HG03159 (cell line): ENCODE measurements at regions not wholly inside any gene's neighbourhood (a gene's known extent, or its start where the extent isn't known, plus 50 kb on each side); places are given as distances from the start of the nearest gene placed in this dataset.
"Not testable (repeated sequence)": the region's sequence is repeated elsewhere in the genome, so short reads cannot be mapped to it uniquely, and the experiment has no call there.

Experiments
- ATAC-seq: cut with Tn5 transposase; IDR thresholded peaks from one replicate; pipeline ENCODE4 v1.9.1; 2021; ENCODE audit warnings: mild to moderate bottlenecking, moderate library complexity; ENCODE audit not compliant: unreplicated experiment

DNA sequence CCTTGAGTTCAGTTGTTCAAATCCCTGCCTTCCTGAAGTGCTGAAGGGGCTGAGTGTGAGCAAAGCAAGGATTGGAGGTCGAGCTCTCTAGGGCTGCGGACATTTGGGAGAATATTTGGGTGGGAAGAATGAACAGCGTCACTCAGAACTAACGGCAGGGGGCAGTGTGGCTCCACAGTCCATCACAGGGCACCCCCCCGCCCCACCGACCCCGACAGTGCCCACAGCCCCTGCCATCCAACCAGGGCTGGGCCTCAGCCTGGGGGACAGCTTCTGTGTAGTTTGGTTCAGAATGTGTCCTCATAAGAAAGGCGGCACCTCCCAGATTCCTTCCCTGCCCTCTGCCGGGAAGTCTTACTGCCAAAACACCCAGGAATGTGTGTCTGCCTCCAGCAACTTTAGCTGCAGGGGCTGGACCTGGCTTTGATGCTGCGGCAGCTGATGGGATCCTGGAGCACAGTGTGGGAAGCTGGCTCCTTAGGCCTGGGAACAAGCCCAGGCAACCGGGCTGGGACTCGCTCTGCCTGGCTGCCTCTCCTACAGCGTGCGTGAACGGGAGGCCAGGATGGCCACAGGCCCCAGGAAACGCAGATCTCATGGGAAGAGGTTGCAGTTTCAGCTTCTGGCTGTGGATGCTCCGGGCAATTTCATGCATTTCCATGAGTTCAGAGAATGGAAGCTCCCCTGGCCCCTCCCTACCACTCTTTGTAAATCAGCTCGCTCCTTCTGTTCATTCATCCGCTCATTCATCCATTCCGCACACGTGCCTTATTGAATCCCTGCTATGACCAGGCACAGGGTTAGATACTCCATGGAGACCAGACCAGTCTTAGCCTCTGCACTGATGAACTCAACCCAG lies 104.9 kb upstream of the TMPRSS2 start:
- no peak for ATAC-seq

DNA sequence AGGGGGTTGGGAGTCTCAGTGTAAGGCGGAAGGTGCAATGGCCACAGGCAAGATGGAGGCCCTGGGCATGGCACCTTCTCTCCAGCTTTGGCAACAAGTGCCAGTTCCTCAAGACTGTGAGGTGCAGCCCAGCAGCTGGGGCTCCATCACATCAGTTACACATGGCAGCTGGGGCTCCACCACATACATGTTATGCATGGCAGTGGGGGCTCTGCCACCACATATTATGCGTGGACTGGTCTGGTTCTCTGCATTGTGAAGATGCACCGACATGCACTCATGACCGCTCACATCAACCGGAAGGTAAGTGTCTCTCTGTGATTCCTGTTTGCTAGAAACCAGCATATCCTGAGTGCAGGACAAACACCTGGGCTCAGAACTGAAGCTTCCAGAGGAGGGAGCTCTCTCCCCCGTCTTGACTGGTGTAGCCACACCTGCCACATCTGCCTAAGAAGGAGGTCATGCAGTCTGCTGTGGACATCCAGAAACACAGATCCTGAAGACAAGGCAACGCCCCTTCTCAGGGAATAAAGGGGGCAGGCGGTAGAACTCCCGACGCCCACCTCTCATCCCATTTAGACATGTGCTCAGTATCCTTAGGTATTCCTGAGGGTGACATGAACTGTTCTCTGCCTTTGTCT lies 104.1 kb upstream of the TMPRSS2 start:
- no peak for ATAC-seq

GRCh38 chr21:41611441-41611840 lies 103.5 kb upstream of the TMPRSS2 start:
- no peak for ATAC-seq

- not testable (repeated sequence) for ATAC-seq
Observed at GRCh38 chr21:41610840-41611115, 102.8 kb upstream of the TMPRSS2 start.

- ATAC-seq = no peak
Observed at GRCh38 chr21:41610042-41610839, 102.3 kb upstream of the TMPRSS2 start.

DNA sequence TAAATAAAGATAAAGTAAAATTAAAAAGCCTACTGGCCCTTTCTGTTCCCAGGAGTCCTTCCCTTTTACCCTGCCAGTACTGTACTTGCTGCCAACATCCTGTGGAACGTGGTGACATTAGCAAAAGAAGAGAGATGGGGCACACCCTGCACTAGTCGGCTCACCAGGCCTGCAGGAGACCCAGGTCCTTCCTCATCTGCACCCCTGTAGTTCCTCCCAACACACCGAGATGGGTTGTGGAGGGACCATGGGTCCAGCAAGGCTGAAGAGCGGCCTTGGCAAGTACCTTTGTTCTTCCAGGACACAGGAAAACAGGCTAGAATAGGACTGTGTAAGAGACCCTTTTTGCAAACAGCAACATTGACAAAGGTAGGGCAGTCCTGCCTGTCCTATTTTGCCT lies 98.7 kb upstream of the TMPRSS2 start:
- ATAC-seq = no peak

- no peak for ATAC-seq
Observed at GRCh38 chr21:41605934-41606285, 98.0 kb upstream of the TMPRSS2 start.

GRCh38 chr21:41605178-41605933 lies 97.4 kb upstream of the TMPRSS2 start:
- no peak for ATAC-seq

DNA sequence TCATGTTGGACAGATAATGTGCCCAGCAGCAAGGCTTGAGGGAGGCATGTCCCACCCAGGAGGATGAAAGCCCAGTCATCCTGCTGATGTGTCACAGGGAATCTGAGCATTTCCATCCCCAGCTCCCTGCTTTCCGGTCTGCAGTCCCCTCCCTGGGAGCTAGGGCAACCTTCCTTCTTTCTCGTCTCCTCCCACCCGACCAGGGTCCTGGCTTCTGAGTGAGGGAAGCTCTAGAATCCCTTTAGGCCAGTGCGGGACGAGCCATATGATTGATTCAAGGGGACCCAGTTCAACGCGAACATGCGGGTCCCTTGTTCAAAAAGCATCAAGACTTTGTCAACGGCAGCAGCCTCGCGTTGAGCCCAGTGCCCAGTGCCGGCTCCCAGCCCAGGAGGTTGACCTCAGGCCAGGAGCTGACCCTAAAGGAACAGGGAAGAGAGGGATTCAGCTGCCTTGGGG lies 96.7 kb upstream of the TMPRSS2 start:
- ATAC-seq = no peak

- ATAC-seq = no peak
Observed at GRCh38 chr21:41603476-41603875, 95.5 kb upstream of the TMPRSS2 start.

DNA sequence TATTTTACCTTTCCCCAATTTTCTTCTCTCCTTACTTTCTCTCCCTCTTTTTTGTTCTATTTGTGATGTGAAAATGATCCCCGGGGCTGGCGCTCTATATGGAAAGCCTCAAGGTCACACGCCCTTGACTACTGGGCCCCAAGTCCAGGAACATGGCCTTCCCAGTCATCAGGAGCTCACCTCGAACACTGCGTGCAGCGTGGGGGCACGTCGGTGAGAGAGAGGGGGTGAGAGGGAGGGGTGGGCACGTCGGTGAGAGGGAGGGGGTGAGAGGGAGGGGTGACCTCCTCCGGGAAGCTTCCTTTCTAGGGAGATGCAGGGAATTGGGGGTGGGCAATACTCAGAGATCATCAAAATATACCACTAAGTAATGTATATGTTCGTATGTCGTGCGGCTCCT lies 94.6 kb upstream of the TMPRSS2 start:
- no peak for ATAC-seq

GRCh38 chr21:41601573-41602368 lies 93.8 kb upstream of the TMPRSS2 start:
- ATAC-seq = no peak

DNA sequence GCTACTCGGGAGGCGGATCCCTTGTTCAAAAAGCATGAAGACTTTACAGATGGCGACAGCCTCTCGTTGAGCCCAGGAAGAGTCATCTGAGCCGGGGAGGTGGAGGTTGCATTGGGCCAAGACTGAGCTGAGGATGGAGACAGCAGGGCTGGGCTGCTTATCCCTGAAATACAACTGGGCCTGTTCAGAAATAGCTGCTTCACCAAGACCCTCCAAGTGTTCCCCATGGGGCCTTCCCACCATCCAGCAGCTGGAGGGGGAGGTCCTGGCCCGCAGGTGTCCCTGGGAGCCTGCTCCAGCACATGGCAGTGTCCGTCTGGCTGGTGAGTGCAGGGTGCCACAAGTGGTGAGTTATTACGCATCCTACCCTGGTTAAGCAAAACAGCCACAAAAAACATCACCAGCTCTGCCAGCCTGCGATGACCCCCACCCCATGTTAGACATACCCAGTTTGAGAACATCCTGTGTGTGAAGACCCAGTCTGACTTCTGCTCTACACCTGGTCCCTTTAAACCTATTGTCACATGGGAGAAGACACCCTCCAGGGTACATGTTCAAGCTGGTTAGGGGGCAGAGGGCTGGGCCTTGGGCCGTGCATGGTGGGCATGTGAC lies 93.1 kb upstream of the TMPRSS2 start:
- no peak for ATAC-seq

DNA sequence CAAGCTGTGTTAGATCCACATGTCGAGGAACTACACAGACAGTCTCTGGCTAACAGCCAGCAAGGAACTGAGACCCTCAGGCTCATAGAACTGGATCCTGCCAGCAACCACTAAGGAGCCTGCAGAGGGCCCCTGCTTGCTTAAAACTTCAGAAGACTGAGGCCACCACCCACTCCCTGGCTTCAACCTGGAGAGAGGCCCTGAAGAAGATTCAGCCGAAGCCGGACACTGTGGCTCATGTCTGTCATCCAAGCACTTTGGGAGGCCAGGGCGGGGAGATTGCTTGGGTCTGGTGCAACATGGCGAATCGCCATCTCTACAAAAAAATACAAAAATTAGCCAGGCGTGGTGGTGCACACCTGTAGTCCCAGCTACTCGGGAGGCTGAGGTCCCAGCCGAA lies 92.6 kb upstream of the TMPRSS2 start:
- ATAC-seq = no peak

- ATAC-seq = no peak
Observed at GRCh38 chr21:41600116-41600515, 92.2 kb upstream of the TMPRSS2 start.

DNA sequence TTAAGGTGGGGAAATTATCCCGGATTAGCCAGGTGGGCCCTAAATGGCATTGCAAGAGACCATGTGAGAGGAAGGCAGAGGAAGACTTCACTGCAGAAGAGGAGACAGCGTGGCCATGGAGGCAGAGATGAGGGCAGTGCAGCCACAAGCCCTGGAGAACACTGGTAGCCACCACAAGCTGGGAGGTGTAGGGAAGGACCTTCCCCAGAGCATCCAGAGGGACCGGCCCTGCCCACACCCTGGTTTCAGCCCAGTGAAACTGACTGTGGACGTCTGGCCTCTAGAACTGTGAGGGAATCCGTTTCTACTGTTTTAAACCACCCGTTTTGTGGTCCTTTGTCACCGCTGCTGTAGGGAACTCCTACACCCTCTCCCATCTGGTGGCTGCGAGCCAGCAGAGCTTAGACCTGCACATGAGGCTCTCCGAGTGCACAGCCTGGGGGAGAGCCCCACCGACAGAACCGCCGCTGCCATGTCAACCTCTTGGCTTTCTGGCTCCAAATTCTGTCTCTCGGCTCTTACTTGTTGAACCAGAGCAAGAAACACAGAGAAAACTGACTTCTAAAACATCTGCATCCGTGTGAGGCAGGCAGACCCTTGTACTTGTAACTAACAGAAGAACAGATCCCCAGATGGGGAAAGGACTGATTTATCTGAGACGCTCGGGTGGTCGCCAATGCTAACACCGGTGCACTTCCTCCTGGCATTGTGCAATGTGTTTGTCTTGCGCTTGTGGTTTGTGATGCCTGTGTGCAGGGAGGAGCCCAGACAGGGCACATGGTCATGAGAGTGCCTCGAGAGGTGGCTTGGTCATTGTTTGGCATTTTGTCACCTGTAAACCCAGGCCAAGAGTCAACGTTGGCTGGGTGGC lies 90.8 kb upstream of the TMPRSS2 start:
- no peak for ATAC-seq

DNA sequence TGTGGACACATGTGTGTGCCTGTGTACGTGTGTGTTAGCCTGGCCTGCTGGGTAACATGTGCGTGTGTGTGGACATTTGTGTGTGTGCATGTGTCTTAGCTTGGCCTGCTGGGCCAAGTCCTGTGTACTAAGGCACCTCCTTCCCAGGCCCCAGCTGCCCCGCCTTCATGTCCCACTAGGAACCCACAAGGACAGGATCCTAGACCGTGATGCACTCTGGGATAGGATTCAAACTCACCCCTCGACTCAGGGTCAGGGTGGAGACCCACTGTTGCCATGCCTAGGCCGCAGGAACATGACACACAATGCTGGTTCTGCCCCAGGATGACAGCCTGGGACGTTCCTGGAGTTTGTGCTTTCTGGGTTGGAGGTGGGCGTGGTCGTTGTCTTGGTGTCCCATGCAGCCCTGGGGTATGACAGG lies 89.9 kb upstream of the TMPRSS2 start:
- no peak for ATAC-seq

DNA sequence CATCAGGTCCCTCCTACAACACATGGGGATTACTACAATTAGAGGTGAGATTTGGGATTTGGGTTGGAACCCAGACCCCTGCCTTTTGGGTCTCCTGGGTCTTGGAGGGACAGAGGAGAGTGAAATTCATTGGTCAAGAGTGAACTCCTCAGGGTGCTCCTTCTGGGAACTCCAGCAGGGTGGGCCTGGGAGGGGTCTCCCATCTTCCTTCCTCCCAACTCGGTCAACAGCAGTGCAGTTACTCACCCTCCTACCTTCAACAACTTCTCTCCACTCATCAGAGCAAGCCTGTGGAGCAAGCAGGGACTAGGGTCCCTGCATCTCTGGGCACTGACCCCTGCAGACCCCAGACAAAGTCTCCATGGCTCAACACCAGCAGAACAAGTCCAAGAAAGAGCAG lies 89.3 kb upstream of the TMPRSS2 start:
- no peak for ATAC-seq
